HepG2 (cell line): ENCODE measurements at regions not wholly inside any gene's neighbourhood (a gene's known extent, or its start where the extent isn't known, plus 50 kb on each side); places are given as distances from the start of the nearest gene placed in this dataset.

Experiments used
- FOXP1 ChIP-seq, 2 experiments: fragments of 450-650 bp in 1 of 2; IDR thresholded peaks; 2 replicates each; pipeline ENCODE4 v1.6.1; 2017 to 2018; ENCODE audit warnings: antibody characterized with exemption in 1 of 2
- SRSF1 ChIP-seq: fragments of 200-400 bp; formaldehyde crosslinking; optimal IDR thresholded peaks from 2 replicates; pipeline ENCODE3; 2017; ENCODE audit warnings: mild to moderate bottlenecking, low read depth, low read length, moderate library complexity
- ZNF317 ChIP-seq: sonication (generic); formaldehyde crosslinking; IDR thresholded peaks from 2 replicates; pipeline ENCODE4 v1.5.0; 2020; ENCODE audit warnings: mild to moderate bottlenecking, missing genetic modification reagents

DNA sequence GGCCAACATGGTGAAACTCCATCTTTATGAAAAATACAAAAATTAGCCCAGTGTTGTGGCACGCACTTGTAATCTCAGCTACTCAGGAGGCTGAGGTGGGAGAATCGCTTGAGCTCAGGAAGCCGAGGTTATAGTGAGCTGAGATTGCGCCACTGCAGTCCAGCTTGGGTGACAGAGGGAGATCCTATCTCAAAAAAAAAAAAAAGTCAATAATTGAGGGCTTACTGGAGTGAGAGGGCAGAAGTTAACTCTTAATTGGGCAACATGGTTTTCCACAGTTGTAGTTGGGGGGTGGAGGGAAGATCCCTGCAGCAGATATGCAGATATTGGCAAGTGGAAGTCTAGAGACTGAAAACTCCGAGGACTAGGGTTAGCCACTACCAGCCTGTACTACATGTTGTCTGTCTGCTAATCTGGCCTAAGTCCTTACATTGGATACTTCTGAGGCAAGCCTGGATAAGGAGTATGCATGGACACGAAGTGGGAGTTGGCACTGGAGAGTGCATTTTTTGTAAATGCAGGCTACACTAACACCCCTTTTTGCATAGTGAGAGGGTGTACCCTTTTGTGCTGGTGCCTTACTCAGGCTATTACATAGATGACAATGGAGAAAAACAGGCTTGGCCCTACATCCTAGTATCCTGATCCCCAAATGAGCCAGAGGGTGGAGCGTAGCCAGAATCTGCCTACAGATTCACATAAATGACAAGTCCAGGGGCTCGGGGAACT is 89.0 kb upstream of the NIPBL start:
- TF ChIP-seq ZNF317, result no peak
- no peak for TF ChIP-seq SRSF1
- TF ChIP-seq FOXP1 (IDR thresholded peaks at IDR 0.05), result no peak
- no peak for TF ChIP-seq FOXP1 (CRISPR knock-in tag; IDR thresholded peaks at IDR 0.05)
